ENCODE measurements at regions not wholly inside any gene's neighbourhood (a gene's known extent, or its start where the extent isn't known, plus 50 kb on each side); places are given as distances from the start of the nearest gene placed in this dataset.

GRCh38 chr2:34447097-34447496 lies 848.0 kb upstream of the FAM98A start:
- Mint-ChIP-seq H3K4me1 (peaks cover 51% of the 10 kb centered on the region), H3K4me3 (no peak overlapping the region), H3K9me3 (peaks cover 40% of the 10 kb centered on the region), H3K36me3 (peaks cover 32% of the 10 kb centered on the region), H3K27ac (peak overlapping the region; percentile 98), H3K27me3 (ENCODE audit: low read depth) (no peaks in the 10 kb centered on the region)
- ChIA-PET CTCF (no interaction called here), POLR2A (interaction anchor here (0.5 kb wide), 1 partner anchor 260 kb away, joined by 3 read pairs; no protein-coding TSS in a partner anchor)
- no peak for DNase-seq (ENCODE audit: low spot score)
- ATAC-seq: peak; percentile 94
- TF ChIP-seq ZNF396 (CRISPR knock-in tag; IDR thresholded peaks at IDR 0.05; ENCODE audit: borderline replicate concordance) (peak; percentile 76; the same call in 1 of the 2 replicates), FOXP1 (CRISPR knock-in tag; IDR thresholded peaks at IDR 0.05; ENCODE audit: borderline replicate concordance) (no peak), TEAD1 (CRISPR knock-in tag; IDR thresholded peaks at IDR 0.05) (peak; percentile 45; the same call in 1 of the 2 replicates), AR (CRISPR knock-in tag; IDR thresholded peaks at IDR 0.05) (no peak), ZNF532 (CRISPR knock-in tag; IDR thresholded peaks at IDR 0.05; ENCODE audit: borderline replicate concordance) (no peak), ZNF219 (CRISPR knock-in tag; IDR thresholded peaks at IDR 0.05; ENCODE audit: borderline replicate concordance) (no peak)

GRCh38 chr2:34423301-34423700 lies 824.2 kb upstream of the FAM98A start:
- no peak for TF ChIP-seq USF1 (CRISPR knock-in tag; IDR thresholded peaks at IDR 0.05)
- no peak for TF ChIP-seq ZNF138 (CRISPR knock-in tag; conservative IDR thresholded peaks at IDR 0.05)
- TF ChIP-seq TP53 (CRISPR knock-in tag; IDR thresholded peaks at IDR 0.05): no peak
- no peak for TF ChIP-seq KAT7 (CRISPR knock-in tag; IDR thresholded peaks at IDR 0.05; ENCODE audit: borderline replicate concordance)
- no peak for TF ChIP-seq USF2 (CRISPR knock-in tag; IDR thresholded peaks at IDR 0.05)
- TF ChIP-seq TEAD4 (CRISPR knock-in tag; IDR thresholded peaks at IDR 0.05): no peak
- no peak for TF ChIP-seq ZBTB43 (CRISPR knock-in tag; IDR thresholded peaks at IDR 0.05)
- no peak for TF ChIP-seq ZBTB21 (CRISPR knock-in tag; IDR thresholded peaks at IDR 0.05; ENCODE audit: borderline replicate concordance)
- no peak for TF ChIP-seq E2F1 (CRISPR knock-in tag; IDR thresholded peaks at IDR 0.05)
- TF ChIP-seq GABPB1 (CRISPR knock-in tag; IDR thresholded peaks at IDR 0.05): no peak
- TF ChIP-seq SMAD4 (CRISPR knock-in tag; IDR thresholded peaks at IDR 0.05): no peak
- no peak for TF ChIP-seq MAX (CRISPR knock-in tag; IDR thresholded peaks at IDR 0.05)
- TF ChIP-seq RORB (CRISPR knock-in tag; IDR thresholded peaks at IDR 0.05): no peak
- TF ChIP-seq PRRX2 (CRISPR knock-in tag; IDR thresholded peaks at IDR 0.05): no peak
- no peak for TF ChIP-seq HMGXB4 (CRISPR knock-in tag; IDR thresholded peaks at IDR 0.05)
- no peak for TF ChIP-seq ZMAT4 (CRISPR knock-in tag; IDR thresholded peaks at IDR 0.05)
- Mint-ChIP-seq H3K27me3 (ENCODE audit: low read depth) (no peaks in the 10 kb centered on the region; the same call in 1 of the 2 replicates), H3K27ac (no peak overlapping the region), H3K36me3 (peaks cover 66% of the 10 kb centered on the region), H3K9me3 (peaks cover 76% of the 10 kb centered on the region), H3K4me3 (no peak overlapping the region), H3K4me1 (no peaks in the 10 kb centered on the region)
- DNase-seq (ENCODE audit: low spot score) (no peak), ATAC-seq (no peak)
- CTCF ChIA-PET: no interaction called here
- POLR2A ChIA-PET: no interaction called here

Measured in WTC11 (cell line).